Transverse colon (tissue), 4 donors: ENCODE measurements at regions not wholly inside any gene's neighbourhood (a gene's known extent, or its start where the extent isn't known, plus 50 kb on each side); places are given as distances from the start of the nearest gene placed in this dataset.
"Not testable (repeated sequence)": the region's sequence is repeated elsewhere in the genome, so short reads cannot be mapped to it uniquely, and the experiment has no call there.

ENCODE experiments used
- CTCF ChIP-seq, 5 experiments: fragments of 200-600 bp in 3 of 5; fragments of 450-650 bp in 2 of 5; sonication (generic) in 3 of 5; IDR thresholded peaks; 1 replicate in 2 of 5; 2 replicates in 3 of 5; pipeline ENCODE4 v1.5.1; 2016 to 2017; ENCODE audit warnings: antibody characterized with exemption in 5 of 5, inconsistent platforms in 3 of 5, mild to moderate bottlenecking in 2 of 5, moderate library complexity in 1 of 5
- EP300 ChIP-seq: sonication (generic); formaldehyde crosslinking; IDR thresholded peaks from one replicate; pipeline ENCODE4 v1.6.1; 2017; ENCODE audit warnings: antibody characterized with exemption, low read depth
- POLR2A ChIP-seq: fragments of 450-650 bp; IDR thresholded peaks from one replicate; pipeline ENCODE4 v1.6.1; 2016; ENCODE audit warnings: antibody characterized with exemption, mild to moderate bottlenecking, moderate library complexity
- POLR2AphosphoS5 ChIP-seq, 3 donors: sonication (generic); formaldehyde crosslinking; IDR thresholded peaks; one replicate each; pipeline ENCODE4 v1.6.1; 2016; ENCODE audit warnings: antibody characterized with exemption in 3 of 3

- not testable (repeated sequence) for TF ChIP-seq POLR2A; CTCF (IDR thresholded peaks at IDR 0.05); POLR2AphosphoS5 (IDR thresholded peaks at IDR 0.05); EP300
Observed at GRCh38 chr12:131247026-131247725, 293.5 kb downstream of the ADGRD1 start.
